HCT116 (cell line): ENCODE measurements at regions not wholly inside any gene's neighbourhood (a gene's known extent, or its start where the extent isn't known, plus 50 kb on each side); places are given as distances from the start of the nearest gene placed in this dataset.

Experiments used
- CEBPB ChIP-seq: IDR thresholded peaks from 2 replicates; pipeline ENCODE4 v1.6.1; 2012; ENCODE audit warnings: low read depth
- EZH2 ChIP-seq: fragments of 200-600 bp; sonication (generic); IDR thresholded peaks from 2 replicates; pipeline ENCODE4 v1.6.1; 2017; ENCODE audit warnings: antibody characterized with exemption, mixed run types
- EZH2phosphoT487 ChIP-seq: fragments of 200-600 bp; IDR thresholded peaks from 2 replicates; pipeline ENCODE4 v1.6.1; 2018; ENCODE audit warnings: antibody characterized with exemption, borderline replicate concordance
- POLR2A ChIP-seq: IDR thresholded peaks from 2 replicates; pipeline ENCODE4 v1.7.0; 2011; ENCODE audit warnings: borderline replicate concordance; ENCODE audit not compliant: insufficient read depth, insufficient read length; ENCODE audit errors: extremely low read depth
- YY1 ChIP-seq: IDR thresholded peaks from 2 replicates; pipeline ENCODE4 v1.6.1; 2011; ENCODE audit warnings: low read length, low read depth, moderate library complexity, mild to moderate bottlenecking; ENCODE audit not compliant: insufficient replicate concordance; ENCODE audit errors: extremely low read depth
- ZNF274 ChIP-seq: fragments of 200-500 bp; sonication (Bioruptor generic); IDR thresholded peaks from 2 replicates; pipeline ENCODE4 v1.6.1; 2014; ENCODE audit warnings: mild to moderate bottlenecking, low read depth, low read length, inconsistent platforms
- TF ChIP-seq, protein P1 (sequence below), 3 experiments: fragments of 200-600 bp in 1 of 3; sonication (generic) in 1 of 3; IDR thresholded peaks in 2 of 3; conservative IDR thresholded peaks in 1 of 3; 2 replicates each; pipeline ENCODE4 v1.5.1; 2012 to 2017; ENCODE audit warnings: low read depth in 2 of 3, low read length in 2 of 3, antibody characterized with exemption in 1 of 3, borderline replicate concordance in 1 of 3, control low read depth in 1 of 3, mild to moderate bottlenecking in 1 of 3, mixed read lengths in 1 of 3, mixed run types in 1 of 3, moderate library complexity in 1 of 3; ENCODE audit not compliant: insufficient read depth in 1 of 3

DNA sequence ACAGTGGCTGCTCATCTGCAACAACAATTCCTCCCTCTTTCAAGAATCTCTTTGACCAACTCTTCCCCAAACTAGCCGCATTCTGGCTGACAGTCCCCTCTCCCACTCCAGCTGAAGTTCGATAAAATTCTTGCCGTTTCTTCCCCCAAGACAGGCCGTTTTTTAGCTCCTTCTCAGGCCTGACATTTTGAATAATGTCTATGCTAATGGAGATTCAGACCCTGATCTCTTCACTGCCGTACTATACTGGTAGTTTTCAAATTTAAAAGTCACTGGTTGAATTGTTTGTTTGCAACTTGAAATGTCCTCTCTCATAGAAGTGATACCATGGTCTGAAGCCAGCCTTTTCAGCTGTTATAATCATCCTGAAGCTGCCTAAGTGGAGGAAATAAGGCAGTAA, 65.9 kb upstream of the AMN1 start:
- TF ChIP-seq CEBPB = no peak
- TF ChIP-seq, protein P1, sequence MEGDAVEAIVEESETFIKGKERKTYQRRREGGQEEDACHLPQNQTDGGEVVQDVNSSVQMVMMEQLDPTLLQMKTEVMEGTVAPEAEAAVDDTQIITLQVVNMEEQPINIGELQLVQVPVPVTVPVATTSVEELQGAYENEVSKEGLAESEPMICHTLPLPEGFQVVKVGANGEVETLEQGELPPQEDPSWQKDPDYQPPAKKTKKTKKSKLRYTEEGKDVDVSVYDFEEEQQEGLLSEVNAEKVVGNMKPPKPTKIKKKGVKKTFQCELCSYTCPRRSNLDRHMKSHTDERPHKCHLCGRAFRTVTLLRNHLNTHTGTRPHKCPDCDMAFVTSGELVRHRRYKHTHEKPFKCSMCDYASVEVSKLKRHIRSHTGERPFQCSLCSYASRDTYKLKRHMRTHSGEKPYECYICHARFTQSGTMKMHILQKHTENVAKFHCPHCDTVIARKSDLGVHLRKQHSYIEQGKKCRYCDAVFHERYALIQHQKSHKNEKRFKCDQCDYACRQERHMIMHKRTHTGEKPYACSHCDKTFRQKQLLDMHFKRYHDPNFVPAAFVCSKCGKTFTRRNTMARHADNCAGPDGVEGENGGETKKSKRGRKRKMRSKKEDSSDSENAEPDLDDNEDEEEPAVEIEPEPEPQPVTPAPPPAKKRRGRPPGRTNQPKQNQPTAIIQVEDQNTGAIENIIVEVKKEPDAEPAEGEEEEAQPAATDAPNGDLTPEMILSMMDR (IDR thresholded peaks at IDR 0.05 in 2 of 3, conservative IDR thresholded peaks at IDR 0.05 in 1 of 3; ENCODE audit: borderline replicate concordance in 1 of 3, insufficient read depth in 1 of 3, low read depth in 2 of 3, low read length in 2 of 3) = no peak
- TF ChIP-seq EZH2phosphoT487 = no peak
- TF ChIP-seq YY1 = no peak
- no peak for TF ChIP-seq POLR2A
- TF ChIP-seq EZH2 = no peak
- TF ChIP-seq ZNF274 = no peak
